ENCODE measurements at regions not wholly inside any gene's neighbourhood (a gene's known extent, or its start where the extent isn't known, plus 50 kb on each side); places are given as distances from the start of the nearest gene placed in this dataset.
"Not testable (repeated sequence)": the region's sequence is repeated elsewhere in the genome, so short reads cannot be mapped to it uniquely, and the experiment has no call there.

- no peaks in the 10 kb centered on the region for H3K9me3 ChIP-seq (ENCODE audit: control insufficient read depth in 4 of 4, insufficient read depth in 3 of 4, low read length in 3 of 4)
- H3K4me3 ChIP-seq = no peak overlapping the region
- no peak for DNase-seq
- H3K36me3 ChIP-seq (ENCODE audit: control insufficient read depth in 4 of 4, insufficient read depth in 4 of 4, low read length in 4 of 4) = no peaks in the 10 kb centered on the region
- ATAC-seq (ENCODE audit: insufficient read depth, low FRiP score) = no peak
- peaks cover 0 to 5% (median 0%) of the 10 kb centered on the region in 5 donors for H3K4me1 ChIP-seq (ENCODE audit: control insufficient read depth in 5 of 5, insufficient read depth in 5 of 5, low read length in 5 of 5)
- WGBS, 2 donors = 95% methylated on average over 7 of the region's 7 CpGs
- H3K27me3 ChIP-seq (ENCODE audit: control insufficient read depth in 3 of 3, insufficient read depth in 3 of 3, low read length in 2 of 3) = no peaks in the 10 kb centered on the region
- H3K27ac ChIP-seq (ENCODE audit: low read depth in 1 of 2, low read length in 1 of 2) = no peak overlapping the region
- H3K9ac ChIP-seq (ENCODE audit: insufficient read depth in 1 of 2, low read length in 2 of 2) = no peak overlapping the region
- TF ChIP-seq CTCF (IDR thresholded peaks at IDR 0.05; ENCODE audit: control extremely low read depth, extremely low read depth) = no peak
Measured at GRCh38 chr6:137808836-137809315, 58.2 kb upstream of the TNFAIP3 start.

DNA sequence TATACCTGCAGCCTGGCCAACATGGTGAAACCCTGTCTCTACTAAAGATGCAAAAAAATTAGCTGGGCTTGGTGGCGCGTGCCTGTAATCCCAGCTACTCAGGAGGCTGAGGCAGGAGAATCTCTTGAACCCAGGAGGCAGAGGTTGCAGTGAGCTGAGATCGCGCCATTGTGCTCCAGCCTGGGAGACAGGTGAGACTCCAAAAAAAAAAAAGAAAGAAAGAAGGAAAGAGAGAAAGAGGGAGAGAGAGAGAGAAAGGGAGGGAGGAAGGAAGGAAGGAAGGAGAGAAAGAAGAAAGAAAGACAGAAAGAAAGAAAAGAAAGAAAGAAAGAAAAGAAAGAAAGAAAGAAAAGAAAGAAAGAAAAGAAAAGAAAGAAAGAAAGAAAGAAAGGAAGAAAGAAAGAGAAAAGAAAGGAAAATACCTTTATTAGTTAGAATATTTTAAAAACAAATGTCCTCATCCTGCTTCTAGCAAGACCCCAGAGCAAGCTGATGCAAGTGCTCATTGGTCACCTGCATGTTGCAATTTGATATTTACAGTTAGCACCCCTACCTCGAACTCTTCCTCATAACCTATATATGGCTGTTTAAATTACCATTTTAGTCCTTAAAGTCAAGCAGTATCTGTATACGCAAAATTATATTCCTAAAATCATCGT, 57.0 kb upstream of the TNFAIP3 start:
- H3K4me3 ChIP-seq; H3K9me3 ChIP-seq (ENCODE audit: control insufficient read depth in 4 of 4, insufficient read depth in 3 of 4, low read length in 3 of 4); H3K27me3 ChIP-seq (ENCODE audit: control insufficient read depth in 3 of 3, insufficient read depth in 3 of 3, low read length in 2 of 3); DNase-seq; H3K4me1 ChIP-seq (ENCODE audit: control insufficient read depth in 5 of 5, insufficient read depth in 5 of 5, low read length in 5 of 5); ATAC-seq (ENCODE audit: insufficient read depth, low FRiP score); H3K27ac ChIP-seq (ENCODE audit: low read depth in 1 of 2, low read length in 1 of 2); H3K36me3 ChIP-seq (ENCODE audit: control insufficient read depth in 4 of 4, insufficient read depth in 4 of 4, low read length in 4 of 4); H3K9ac ChIP-seq (ENCODE audit: insufficient read depth in 1 of 2, low read length in 2 of 2): not testable (repeated sequence)
- 79 to 83% methylated on average over 7 of the region's 7 CpGs for whole genome bisulfite sequencing, 2 donors

- WGBS, 2 donors = 95 to 97% methylated on average over 4 of the region's 4 CpGs
- ATAC-seq (ENCODE audit: insufficient read depth, low FRiP score) = no peak
- Histone ChIP-seq H3K9me3 (ENCODE audit: control insufficient read depth in 4 of 4, insufficient read depth in 3 of 4, low read length in 3 of 4) (no peaks in the 10 kb centered on the region), H3K27ac (ENCODE audit: low read depth in 1 of 2, low read length in 1 of 2) (no peak overlapping the region), H3K4me3 (no peak overlapping the region), H3K27me3 (ENCODE audit: control insufficient read depth in 3 of 3, insufficient read depth in 3 of 3, low read length in 2 of 3) (no peaks in the 10 kb centered on the region), H3K9ac (ENCODE audit: insufficient read depth in 1 of 2, low read length in 2 of 2) (no peak overlapping the region), H3K36me3 (ENCODE audit: control insufficient read depth in 4 of 4, insufficient read depth in 4 of 4, low read length in 4 of 4) (no peaks in the 10 kb centered on the region), H3K4me1 (ENCODE audit: control insufficient read depth in 5 of 5, insufficient read depth in 5 of 5, low read length in 5 of 5) (peaks cover 0 to 5% (median 0%) of the 10 kb centered on the region in 5 donors)
- DNase-seq = no peak
- TF ChIP-seq CTCF (IDR thresholded peaks at IDR 0.05; ENCODE audit: control extremely low read depth, extremely low read depth) = no peak
Measured at GRCh38 chr6:137810554-137811120, 56.4 kb upstream of the TNFAIP3 start.

DNA sequence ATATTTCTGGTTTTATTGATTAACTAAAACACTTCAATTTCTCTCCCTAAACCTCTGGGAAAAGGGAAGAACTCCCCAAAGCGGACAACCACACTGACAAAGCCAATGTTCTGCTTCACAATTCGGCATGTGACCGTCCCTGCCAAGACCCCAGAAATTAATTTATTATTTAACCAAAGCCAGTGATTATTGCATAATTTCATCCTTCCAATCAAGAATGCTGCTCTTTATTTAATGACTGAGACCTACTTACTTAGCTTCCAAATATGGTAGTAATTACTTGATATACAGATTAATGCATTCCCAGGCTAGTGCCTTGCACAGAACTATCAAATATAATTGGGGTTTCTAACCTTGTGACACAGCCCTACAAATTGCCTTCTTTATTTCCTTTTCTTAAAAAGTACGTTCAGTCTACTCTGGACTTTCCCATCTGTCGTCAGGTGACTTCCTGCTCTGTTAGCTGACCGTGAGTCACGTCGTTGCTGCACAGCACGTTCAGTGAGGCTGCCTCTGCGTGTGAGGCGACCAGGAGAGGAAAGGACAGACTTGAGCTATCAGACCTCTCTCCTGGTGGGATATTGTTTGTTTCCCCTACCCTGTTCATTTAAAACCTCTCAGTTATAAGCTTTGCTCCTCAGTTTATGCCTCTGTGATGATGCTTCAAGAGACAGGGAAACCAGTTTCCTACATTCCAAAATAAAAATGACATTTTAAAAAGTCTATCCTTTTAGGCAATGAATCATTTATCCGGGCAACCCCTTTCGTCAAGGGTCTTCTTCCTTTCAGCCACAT, 55.7 kb upstream of the TNFAIP3 start:
- ATAC-seq (ENCODE audit: insufficient read depth, low FRiP score) = peak; percentile 90
- peak in 2 of 3 donors; percentile 24 to 52 for DNase-seq
- Histone ChIP-seq H3K27ac (ENCODE audit: low read depth in 1 of 2, low read length in 1 of 2) (peak overlapping the region in 1 of 2 donors; percentile 51), H3K4me1 (ENCODE audit: control insufficient read depth in 5 of 5, insufficient read depth in 5 of 5, low read length in 5 of 5) (peaks cover 0 to 5% (median 0%) of the 10 kb centered on the region in 5 donors), H3K27me3 (ENCODE audit: control insufficient read depth in 3 of 3, insufficient read depth in 3 of 3, low read length in 2 of 3) (no peaks in the 10 kb centered on the region), H3K36me3 (ENCODE audit: control insufficient read depth in 4 of 4, insufficient read depth in 4 of 4, low read length in 4 of 4) (no peaks in the 10 kb centered on the region), H3K9me3 (ENCODE audit: control insufficient read depth in 4 of 4, insufficient read depth in 3 of 4, low read length in 3 of 4) (no peaks in the 10 kb centered on the region), H3K9ac (ENCODE audit: insufficient read depth in 1 of 2, low read length in 2 of 2) (no peak overlapping the region), H3K4me3 (no peak overlapping the region)
- WGBS, 2 donors = 18 to 23% methylated on average over 13 of the region's 13 CpGs
- no peak for TF ChIP-seq CTCF (IDR thresholded peaks at IDR 0.05; ENCODE audit: control extremely low read depth, extremely low read depth)
